ENCODE measurements at regions not wholly inside any gene's neighbourhood (a gene's known extent, or its start where the extent isn't known, plus 50 kb on each side); places are given as distances from the start of the nearest gene placed in this dataset.

GRCh38 chr2:100743741-100744140, 76.2 kb upstream of the NPAS2 start:
- ATAC-seq (no peak), FAIRE-seq (no peak)
- WGBS, 2 donors, result 72 to 80% methylated on average over 5 of the region's 5 CpGs

GRCh38 chr2:100744184-100744583, 75.8 kb upstream of the NPAS2 start:
- Histone ChIP-seq H3K27ac (peak overlapping the region in 2 of 4 donors; percentile 19 to 50), H3K36me3 (no peaks in the 10 kb centered on the region), H3K4me1 (no peaks in the 10 kb centered on the region), H3K27me3 (no peaks in the 10 kb centered on the region), H3K4me3 (no peak overlapping the region), H3K9me3 (no peaks in the 10 kb centered on the region)
- FAIRE-seq (no peak), DNase-seq (no peak), ATAC-seq (no peak)
- WGBS, 2 donors, result 88 to 89% methylated on average over 11 of the region's 11 CpGs
- TF ChIP-seq CTCF (IDR thresholded peaks at IDR 0.05), result no peak
- intact Hi-C loops (cut with DNase I), result no loop called here

More at GRCh38 chr2:100743741-100744140, 76.2 kb upstream of the NPAS2 start:
- H3K4me3 ChIP-seq, result no peak overlapping the region
- H3K27ac ChIP-seq, result no peak overlapping the region
- no peaks in the 10 kb centered on the region for H3K4me1 ChIP-seq
- no peaks in the 10 kb centered on the region for H3K36me3 ChIP-seq
- intact Hi-C loops (cut with DNase I), result no loop called here
- no peaks in the 10 kb centered on the region for H3K27me3 ChIP-seq
- H3K9me3 ChIP-seq, result no peaks in the 10 kb centered on the region
- no peak for DNase-seq
- no peak for TF ChIP-seq CTCF (IDR thresholded peaks at IDR 0.05)

GRCh38 chr2:100744589-100744988, 75.3 kb upstream of the NPAS2 start:
- Histone ChIP-seq H3K4me3 (no peak overlapping the region), H3K4me1 (no peaks in the 10 kb centered on the region), H3K27me3 (no peaks in the 10 kb centered on the region), H3K27ac (peak overlapping the region in 3 of 4 donors; percentile 11 to 50 (median 19)), H3K36me3 (no peaks in the 10 kb centered on the region), H3K9me3 (no peaks in the 10 kb centered on the region)
- no peak for TF ChIP-seq CTCF (IDR thresholded peaks at IDR 0.05)
- DNase-seq (no peak), ATAC-seq (peak; percentile 40 to 81 (median 74)), FAIRE-seq (no peak)
- WGBS, 2 donors, result 63 to 71% methylated on average over 5 of the region's 5 CpGs
- intact Hi-C loops (cut with DNase I), result no loop called here

GRCh38 chr2:100745604-100746003, 74.3 kb upstream of the NPAS2 start:
- FAIRE-seq, result no peak
- TF ChIP-seq CTCF (IDR thresholded peaks at IDR 0.05), result no peak
- H3K27me3 ChIP-seq, result no peaks in the 10 kb centered on the region
- no peak for ATAC-seq
- H3K27ac ChIP-seq, result no peak overlapping the region
- H3K36me3 ChIP-seq, result no peaks in the 10 kb centered on the region
- no peaks in the 10 kb centered on the region for H3K4me1 ChIP-seq
- intact Hi-C loops (cut with DNase I), result no loop called here
- no peak overlapping the region for H3K4me3 ChIP-seq
- no peak for DNase-seq
- 81 to 90% methylated on average over 5 of the region's 5 CpGs for WGBS, 2 donors
- no peaks in the 10 kb centered on the region for H3K9me3 ChIP-seq

- H3K27ac ChIP-seq, result no peak overlapping the region
- TF ChIP-seq CTCF (IDR thresholded peaks at IDR 0.05), result no peak
- WGBS, 2 donors, result 84 to 93% methylated on average over 2 of the region's 2 CpGs
- no peak for DNase-seq
- no peak for ATAC-seq
- H3K4me3 ChIP-seq, result no peak overlapping the region
- no peak for FAIRE-seq
- intact Hi-C loops (cut with DNase I), result no loop called here
- no peaks in the 10 kb centered on the region for H3K4me1 ChIP-seq
- H3K9me3 ChIP-seq, result no peaks in the 10 kb centered on the region
- H3K27me3 ChIP-seq, result no peaks in the 10 kb centered on the region
- no peaks in the 10 kb centered on the region for H3K36me3 ChIP-seq
These were observed 72.4 kb upstream of the NPAS2 start for GRCh38 chr2:100747551-100747950.
